ENCODE measurements at regions not wholly inside any gene's neighbourhood (a gene's known extent, or its start where the extent isn't known, plus 50 kb on each side); places are given as distances from the start of the nearest gene placed in this dataset.
A peak's percentile ranks its signal among the peaks of the same experiment; 100 is the strongest.
"Not testable (repeated sequence)": the region's sequence is repeated elsewhere in the genome, so short reads cannot be mapped to it uniquely, and the experiment has no call there.

GRCh38 chr1:232579958-232580941 is 49.7 kb downstream of the SIPA1L2 start:
- no peak for DNase-seq (ENCODE audit: low read depth)

DNA sequence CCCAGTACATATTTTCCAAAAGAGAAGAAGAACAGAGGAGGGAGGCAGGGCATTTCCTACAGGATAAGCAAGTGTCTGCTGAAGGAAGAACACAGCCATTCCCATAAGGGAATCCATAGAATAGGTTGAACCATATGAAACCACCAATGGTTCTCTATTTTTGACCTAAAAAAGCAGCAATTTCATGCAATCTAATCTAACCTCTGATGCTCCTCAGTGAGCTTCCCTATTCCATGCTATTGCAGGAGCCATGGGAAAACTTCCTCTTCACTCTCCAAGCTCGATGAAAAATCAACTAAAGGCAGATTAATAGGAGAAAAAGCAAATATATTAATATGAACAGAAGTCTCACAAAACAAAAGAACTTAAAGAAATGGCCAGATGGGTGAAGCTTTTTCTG is 50.5 kb downstream of the SIPA1L2 start:
- no peak for DNase-seq (ENCODE audit: low read depth)

DNA sequence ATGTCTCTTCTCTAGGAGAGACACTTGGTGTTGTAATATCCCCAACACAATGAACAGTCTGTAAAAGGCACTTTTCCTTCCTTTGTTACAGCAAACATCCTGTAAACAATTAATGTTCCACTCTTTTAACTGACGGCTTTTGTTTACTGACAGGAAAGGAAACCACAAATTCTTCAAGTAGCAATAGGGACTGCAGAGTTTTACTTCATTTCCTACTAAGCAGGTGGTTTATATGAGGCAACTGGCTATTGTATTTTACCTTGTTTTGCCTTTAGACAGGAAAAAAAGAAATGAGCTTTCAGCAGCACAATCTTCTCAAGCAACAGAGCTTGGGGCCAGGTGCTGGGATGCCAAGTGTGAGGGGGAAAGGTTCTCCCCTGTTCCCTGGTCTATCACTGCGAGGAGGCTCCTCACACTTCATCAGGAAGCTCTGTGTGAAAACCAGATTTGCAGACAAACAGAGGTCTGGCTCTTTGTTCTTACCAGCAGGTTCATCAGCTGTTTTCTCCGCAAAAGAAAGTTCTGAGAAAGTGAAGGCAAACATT is 51.2 kb downstream of the SIPA1L2 start:
- DNase-seq (ENCODE audit: low read depth) = no peak

- no peak for DNase-seq (ENCODE audit: low read depth)
Observed at GRCh38 chr1:232577772-232578171, 52.2 kb downstream of the SIPA1L2 start.

DNA sequence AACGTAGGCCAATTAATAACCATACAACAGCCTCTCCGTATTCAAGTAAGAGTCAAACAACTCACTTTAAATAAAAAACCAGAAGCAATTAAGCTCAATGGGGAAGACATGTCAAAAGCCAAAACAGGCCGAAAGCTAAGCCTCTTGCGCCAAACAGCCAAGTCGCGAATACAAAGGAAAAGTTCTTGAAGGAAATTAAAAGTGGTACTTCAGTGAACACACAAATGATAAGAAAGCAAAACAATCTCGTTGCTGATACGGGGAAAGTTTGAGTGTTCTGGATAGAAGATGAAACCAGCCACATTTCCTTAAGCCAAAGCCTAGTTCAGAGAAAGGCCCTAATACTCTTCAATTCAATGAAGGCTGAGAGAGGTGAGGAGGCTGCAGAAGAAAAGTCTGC is 53.4 kb downstream of the SIPA1L2 start:
- DNase-seq (ENCODE audit: low read depth) = no peak

GRCh38 chr1:232575763-232576040 is 54.2 kb downstream of the SIPA1L2 start:
- no peak for DNase-seq (ENCODE audit: low read depth)

- DNase-seq (ENCODE audit: low read depth) = no peak
Observed at GRCh38 chr1:232574889-232575762, 54.8 kb downstream of the SIPA1L2 start.

DNA sequence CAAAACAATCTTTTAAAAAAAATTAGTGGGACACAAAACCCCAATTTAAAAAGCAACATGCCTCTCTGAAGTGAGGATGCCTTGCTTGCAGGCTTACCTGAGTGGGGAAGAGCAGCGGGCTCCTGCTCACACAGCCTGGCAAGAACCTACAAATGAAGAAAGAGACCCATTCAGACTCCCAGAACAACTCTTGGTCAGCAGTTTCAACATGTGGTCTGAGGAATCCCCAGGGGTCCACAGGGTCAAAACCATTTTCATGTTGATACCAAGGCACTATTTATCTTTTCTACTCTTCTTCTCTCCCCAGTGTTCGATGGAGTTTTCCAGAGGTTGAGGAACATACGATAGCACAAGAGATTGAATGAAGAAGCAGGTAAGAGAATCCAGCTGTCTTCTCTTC is 55.9 kb downstream of the SIPA1L2 start:
- no peak for DNase-seq (ENCODE audit: low read depth)

DNA sequence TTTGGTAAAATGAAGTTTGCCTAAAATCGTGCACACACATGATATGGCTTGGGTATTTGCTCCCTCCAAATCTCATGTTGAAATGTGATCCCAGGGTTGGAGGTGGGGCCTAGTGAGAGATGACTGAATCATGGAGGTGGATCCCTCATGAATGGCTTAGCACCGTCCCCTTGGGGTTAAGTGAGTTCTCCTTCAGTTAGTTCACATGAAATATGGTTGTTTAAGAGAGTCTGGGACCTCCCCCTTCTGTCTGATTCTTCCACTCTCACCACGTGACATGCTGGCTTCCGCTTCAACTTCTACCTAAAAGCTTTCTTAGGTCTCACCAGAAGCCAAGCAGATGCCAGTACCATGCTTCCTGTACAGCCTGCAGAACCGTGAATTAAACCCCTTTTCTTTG is 58.4 kb downstream of the SIPA1L2 start:
- DNase-seq (ENCODE audit: low read depth) = peak; percentile 42

DNA sequence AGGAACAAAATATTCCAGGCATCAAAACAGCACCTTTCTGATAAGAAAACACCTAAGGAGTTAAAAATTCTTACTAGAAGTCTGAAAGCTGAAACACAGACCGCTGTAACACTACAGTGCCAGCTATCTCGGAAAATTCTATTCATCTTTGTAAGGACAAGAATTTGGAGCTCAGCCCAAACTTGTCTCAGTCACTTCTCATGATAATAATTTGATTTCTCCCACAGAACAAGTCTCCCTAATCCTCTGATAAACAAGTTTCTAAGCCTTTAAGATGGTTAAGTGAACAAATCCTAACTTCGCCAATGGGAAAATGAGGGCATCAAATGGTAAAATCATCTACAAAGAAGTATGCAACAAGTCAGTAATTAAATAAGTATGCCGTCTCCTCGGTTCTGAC is 59.9 kb downstream of the SIPA1L2 start:
- DNase-seq (ENCODE audit: low read depth) = no peak

- DNase-seq (ENCODE audit: low read depth) = not testable (repeated sequence)
Observed at GRCh38 chr1:232569554-232569921, 60.4 kb downstream of the SIPA1L2 start.

- DNase-seq (ENCODE audit: low read depth) = no peak
Observed at GRCh38 chr1:232568906-232569553, 60.9 kb downstream of the SIPA1L2 start.

GRCh38 chr1:232568331-232568852 is 61.5 kb downstream of the SIPA1L2 start:
- DNase-seq (ENCODE audit: low read depth) = no peak

DNA sequence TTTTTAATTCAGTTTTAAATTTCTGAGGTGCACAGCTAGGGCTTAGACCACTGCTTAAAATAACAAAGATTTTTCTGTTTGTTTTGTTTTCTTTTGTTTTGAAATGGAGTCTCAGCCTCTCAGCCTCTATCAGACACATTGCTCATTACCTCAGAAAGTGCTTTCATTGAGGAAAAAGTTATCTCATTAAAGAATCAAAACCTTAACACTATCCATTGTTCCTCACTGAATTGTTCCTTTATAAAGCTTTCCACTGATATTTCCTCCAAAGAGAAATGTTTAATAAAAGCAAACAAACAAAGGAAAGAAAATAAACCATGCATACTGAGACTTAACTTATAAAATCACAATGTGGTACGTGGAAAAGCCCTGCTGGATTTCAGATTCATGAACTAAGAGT is 63.8 kb downstream of the SIPA1L2 start:
- DNase-seq (ENCODE audit: low read depth) = no peak

DNA sequence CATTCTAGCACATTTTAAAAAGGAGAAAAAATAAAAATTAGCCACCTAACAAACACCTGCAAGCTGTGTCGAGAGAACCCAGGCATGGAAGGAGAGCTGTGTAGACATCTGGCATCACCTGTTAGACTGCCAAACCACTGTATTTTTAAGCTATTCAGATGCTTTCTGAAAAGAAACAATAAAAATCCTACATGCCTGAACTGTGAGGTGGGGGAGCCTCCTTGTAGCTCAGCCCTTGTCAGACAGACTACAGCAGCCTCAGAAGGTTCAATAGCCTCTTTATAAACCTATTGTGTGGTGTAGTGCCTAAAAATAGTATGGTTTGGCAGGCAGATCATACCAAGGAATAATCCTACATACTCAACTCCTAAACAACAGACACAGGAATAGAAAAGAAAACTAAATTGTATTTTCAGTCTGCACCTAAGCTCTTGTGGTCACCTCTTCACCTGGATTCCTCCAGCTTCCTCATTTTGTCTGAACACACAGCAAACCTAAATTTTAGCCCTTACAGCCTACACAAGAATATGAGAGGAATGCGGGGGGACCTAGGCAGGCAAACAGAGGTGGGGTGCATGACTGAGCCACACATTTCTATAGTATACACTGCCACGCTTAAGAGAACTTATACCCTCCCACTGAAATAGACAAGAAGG is 67.0 kb downstream of the SIPA1L2 start:
- no peak for DNase-seq (ENCODE audit: low read depth)

DNA sequence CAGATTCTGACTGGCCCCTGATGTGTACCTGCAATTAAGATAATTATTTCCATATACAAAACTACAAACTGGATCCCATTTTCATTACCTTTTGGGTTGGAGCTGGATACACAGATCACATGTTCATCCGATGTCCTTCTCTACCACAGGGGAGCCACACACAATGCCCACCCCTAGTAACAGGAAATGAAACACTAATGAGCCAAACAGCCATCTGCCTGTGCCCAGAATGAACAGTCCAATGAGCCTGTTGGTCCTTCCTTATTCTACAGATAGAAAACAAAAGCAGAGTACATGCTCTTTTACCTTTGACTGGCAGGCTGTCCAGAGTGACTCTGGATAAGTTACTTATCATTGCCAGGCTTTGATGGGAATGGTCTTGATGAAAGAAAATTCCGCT is 68.6 kb downstream of the SIPA1L2 start:
- DNase-seq (ENCODE audit: low read depth) = no peak

- no peak for DNase-seq (ENCODE audit: low read depth)
Observed at GRCh38 chr1:232560940-232561339, 69.0 kb downstream of the SIPA1L2 start.

DNA sequence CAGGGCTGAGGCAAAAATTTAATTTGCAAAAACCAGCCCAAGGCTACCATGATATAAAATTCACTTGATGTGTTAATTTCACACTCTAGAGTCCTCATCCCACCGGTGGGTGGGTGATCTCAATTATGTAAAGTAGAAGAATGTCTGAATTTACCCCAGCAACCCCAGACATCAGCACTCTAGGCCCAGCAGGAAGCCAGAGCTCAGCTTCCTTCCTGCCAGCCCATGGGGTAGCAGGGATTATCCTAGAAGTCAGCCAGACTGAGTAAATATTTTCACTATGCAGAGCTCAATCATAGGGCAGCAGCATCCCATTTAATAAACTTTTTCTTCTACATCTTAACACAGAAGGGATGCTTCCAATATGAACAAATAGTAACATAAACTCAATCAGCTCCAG is 71.0 kb downstream of the SIPA1L2 start:
- DNase-seq (ENCODE audit: low read depth) = no peak

DNA sequence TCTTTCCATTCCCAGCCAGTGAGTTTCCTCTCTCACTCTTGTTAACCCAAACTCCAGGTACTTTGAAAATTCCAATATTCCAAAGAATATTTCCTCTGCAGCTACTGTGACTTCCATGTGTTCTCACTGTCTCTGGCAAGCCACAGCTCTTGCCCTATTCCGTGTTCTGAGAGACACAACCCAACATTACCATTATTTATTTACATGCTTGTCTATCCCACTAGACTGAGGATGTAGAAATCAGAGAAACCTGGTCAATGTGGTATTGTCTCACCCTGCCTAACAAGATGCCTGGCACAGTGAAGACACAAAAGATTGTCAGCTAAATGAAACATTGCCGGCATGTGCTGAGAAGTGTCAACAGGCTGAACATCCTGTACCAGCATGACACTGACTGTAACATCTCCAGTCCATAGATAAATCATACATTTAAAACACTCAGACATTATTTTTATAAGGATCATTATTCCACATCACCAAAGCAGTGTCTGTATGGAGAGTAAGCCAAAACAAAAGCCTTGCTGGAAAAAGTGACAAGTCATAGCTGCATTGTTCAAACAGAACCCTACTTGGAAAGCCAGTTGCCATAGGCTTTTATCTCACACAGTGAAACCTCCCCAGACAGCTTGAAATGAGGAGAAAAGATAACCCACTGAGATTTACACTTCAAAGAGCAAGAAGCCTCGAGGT is 72.3 kb downstream of the SIPA1L2 start:
- DNase-seq (ENCODE audit: low read depth) = no peak

GRCh38 chr1:232557096-232557495 is 72.8 kb downstream of the SIPA1L2 start:
- DNase-seq (ENCODE audit: low read depth) = no peak

GRCh38 chr1:232556351-232556750 is 73.6 kb downstream of the SIPA1L2 start:
- no peak for DNase-seq (ENCODE audit: low read depth)
